ES-I3 (cell line): ENCODE measurements at regions not wholly inside any gene's neighbourhood (a gene's known extent, or its start where the extent isn't known, plus 50 kb on each side); places are given as distances from the start of the nearest gene placed in this dataset.

ENCODE experiments used
- H3K36me3 ChIP-seq: 2 replicates; pipeline ENCODE4 v1.6.1; 2013; ENCODE audit warnings: mild to moderate bottlenecking, low read length, control low read depth, moderate library complexity; ENCODE audit not compliant: insufficient read depth
- H3K4me1 ChIP-seq: 2 replicates; pipeline ENCODE4 v1.6.1; 2013; ENCODE audit warnings: mild to moderate bottlenecking, control low read depth, low read length; ENCODE audit not compliant: insufficient read depth
- H3K9ac ChIP-seq: 2 replicates; pipeline ENCODE4 v1.6.1; 2013; ENCODE audit warnings: low read depth, mild to moderate bottlenecking, low read length, moderate library complexity
- H3K9me3 ChIP-seq: 2 replicates; pipeline ENCODE4 v1.6.1; 2013; ENCODE audit warnings: mild to moderate bottlenecking, low read length, moderate library complexity; ENCODE audit not compliant: control insufficient read depth, insufficient read depth

DNA sequence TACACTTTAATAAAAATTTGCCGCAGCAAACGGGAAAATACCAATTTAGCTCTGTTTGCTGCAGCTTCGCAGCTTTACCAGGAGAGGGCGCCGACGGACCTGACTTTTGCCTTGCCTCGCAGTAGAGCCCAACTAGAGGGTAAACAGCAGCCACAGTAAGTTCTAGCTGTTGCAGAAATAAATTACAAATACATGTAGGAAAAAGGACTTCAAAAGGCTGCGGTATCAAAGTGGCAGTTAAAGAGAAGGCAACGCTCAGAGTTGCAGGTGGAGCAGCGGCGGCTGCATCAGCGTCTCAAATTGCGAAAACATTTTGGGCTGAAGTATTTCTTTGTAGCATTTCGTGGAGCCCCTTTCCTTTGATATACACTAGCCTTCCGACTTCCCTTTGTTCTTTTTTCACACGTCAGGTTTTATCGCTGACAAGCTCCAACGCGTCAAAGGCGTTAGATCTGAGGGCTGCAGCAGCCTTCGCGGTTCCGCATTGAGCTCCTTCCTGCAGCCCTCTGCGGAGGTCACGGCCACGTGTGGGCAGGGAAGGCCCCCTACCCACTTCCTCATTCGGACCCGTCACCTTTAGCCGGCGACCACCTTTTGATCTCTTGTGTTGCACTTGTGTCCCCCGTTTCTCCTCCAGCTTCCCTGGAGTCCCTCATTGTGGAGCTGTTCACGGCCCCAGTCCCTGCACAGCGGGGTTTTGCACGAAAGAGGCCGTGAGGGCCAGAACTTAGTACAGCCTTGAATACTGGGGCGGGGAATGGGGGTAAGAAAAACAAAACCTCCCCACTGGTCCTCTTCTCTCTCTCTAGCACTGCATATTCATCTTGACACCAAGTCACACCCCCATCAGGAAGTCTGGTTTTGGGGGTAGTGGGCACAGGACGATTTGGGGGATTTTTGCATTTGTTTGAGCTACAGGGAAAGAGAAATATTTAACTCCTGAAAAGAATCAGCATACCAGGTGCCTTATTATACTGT is 72.8 kb downstream of the S1PR1 start:
- Histone ChIP-seq H3K9ac (peak overlapping the region; percentile 66; the same call in 1 of the 2 replicates), H3K4me1 (peaks cover 8% of the 10 kb centered on the region; the same call in 1 of the 2 replicates), H3K9me3 (no peaks in the 10 kb centered on the region), H3K36me3 (no peaks in the 10 kb centered on the region)

DNA sequence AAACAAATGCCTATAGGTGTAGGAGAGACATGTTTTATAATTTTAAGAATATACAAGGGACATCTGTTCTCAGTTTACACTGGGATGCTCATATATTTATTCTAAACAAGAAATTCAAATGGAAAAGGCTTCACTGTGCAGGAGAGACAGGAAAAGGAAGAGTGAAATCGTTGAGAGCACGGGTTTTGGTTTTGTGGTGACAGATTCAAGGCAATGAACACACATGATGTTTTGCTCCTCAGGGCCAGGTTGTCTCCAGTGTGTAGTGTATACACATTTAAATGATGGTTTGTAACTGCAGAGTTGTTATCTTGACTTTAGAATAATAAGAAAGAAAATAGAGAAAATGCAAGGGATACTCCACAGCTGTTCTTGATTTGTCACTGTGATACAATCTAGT is 73.7 kb downstream of the S1PR1 start:
- Histone ChIP-seq H3K9ac (no peak overlapping the region), H3K9me3 (no peaks in the 10 kb centered on the region), H3K4me1 (peaks cover 8% of the 10 kb centered on the region; the same call in 1 of the 2 replicates), H3K36me3 (no peaks in the 10 kb centered on the region)

DNA sequence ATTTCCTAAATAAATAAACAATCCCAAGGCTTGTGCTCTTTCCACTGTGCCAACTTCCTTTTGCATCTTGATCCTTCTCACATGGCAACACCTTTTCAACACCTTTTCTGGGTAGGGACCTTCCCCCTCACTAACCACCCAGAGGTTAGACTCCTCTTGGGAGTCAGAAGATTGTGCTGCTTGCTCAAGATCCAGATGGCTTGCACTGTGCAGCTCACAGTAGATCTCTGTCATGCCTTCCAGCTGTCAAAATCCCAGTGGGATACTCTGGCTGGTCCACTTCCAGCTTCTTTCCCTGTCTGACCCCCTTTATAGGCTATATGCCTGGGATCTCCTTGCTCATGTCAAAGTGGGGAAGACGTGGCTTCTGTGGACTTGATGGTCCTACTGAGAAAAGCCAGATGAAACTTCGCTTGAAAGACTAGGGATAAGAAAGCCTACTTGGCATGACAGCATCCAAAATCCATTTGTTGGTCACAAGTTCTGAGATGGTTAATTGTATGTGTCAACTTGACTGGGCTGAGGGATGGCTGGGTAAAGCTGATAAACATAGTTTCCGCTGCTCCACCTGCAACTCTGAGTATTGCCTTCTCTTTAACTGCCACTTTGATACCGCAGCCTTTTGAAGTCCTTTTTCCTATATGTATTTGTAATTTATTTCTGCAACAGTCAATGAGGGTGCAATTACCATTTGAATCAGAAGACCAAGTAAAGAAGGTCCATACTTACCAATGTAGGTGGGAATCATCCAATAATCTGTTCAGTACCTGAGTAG is 74.5 kb downstream of the S1PR1 start:
- Histone ChIP-seq H3K4me1 (peaks cover 8% of the 10 kb centered on the region; the same call in 1 of the 2 replicates), H3K9me3 (no peaks in the 10 kb centered on the region), H3K9ac (no peak overlapping the region), H3K36me3 (no peaks in the 10 kb centered on the region)

DNA sequence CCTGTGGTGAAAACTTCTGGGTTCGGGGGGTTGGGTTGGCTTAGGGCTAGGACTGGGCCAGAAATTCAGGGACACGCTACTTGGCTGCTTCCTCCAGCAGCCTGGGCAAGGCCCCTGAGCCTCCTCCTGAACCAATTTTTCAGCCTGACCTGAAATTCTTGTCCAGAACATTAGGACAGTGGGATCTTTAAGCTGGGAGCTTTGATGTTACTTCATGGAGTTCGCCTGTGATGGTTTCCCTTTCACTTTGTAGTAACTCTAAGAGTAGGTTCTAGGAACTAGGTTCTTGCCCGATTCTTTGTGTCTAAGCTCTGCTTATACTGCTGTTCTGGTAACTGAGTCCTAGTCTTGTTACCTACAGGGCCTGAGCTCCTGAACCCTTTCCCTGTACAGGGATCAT is 75.3 kb downstream of the S1PR1 start:
- H3K4me1 ChIP-seq, result peaks cover 8% of the 10 kb centered on the region; the same call in 1 of the 2 replicates
- H3K9me3 ChIP-seq, result no peaks in the 10 kb centered on the region
- H3K36me3 ChIP-seq, result no peaks in the 10 kb centered on the region
- H3K9ac ChIP-seq, result no peak overlapping the region

DNA sequence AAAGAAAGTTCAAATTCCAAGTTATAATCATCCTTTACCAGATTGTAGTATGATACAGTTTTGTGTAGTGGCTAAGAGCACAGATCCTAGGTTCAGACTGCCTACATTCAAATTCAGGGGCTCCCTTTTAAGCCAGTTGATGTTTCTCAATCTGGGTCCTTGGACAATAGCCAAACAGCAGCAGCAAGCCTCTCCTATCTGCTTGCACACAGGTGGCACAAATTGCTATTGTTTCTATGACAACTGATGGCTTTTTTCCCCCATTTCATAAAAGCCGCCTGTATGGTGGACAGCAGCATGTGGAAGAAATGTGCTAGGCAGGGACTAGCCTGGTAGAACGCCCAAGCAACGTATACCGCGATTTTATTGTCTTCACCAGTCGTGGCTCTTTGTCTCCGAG is 76.5 kb downstream of the S1PR1 start:
- Histone ChIP-seq H3K36me3 (no peaks in the 10 kb centered on the region), H3K9me3 (no peaks in the 10 kb centered on the region), H3K9ac (no peak overlapping the region), H3K4me1 (peaks cover 8% of the 10 kb centered on the region; the same call in 1 of the 2 replicates)

DNA sequence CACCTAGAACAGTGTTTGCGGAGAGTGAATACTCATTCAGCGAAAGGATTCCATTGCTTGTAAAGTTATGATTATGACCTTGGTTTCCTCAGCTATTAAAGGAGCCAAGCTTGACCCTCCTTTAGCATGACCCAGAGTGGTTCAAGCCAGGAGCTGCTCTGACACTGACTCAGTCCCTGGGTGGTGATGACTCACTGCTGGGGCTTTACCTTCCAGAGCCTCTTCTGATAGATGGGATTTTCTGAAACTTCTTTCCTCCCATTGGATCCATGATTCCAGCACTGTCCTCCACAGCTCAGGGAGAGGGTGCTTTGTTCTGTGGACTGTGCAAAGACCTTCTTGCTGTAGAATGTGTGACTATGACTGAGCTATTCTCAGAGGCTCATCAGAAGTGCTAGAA is 77.4 kb downstream of the S1PR1 start:
- H3K9ac ChIP-seq, result no peak overlapping the region
- no peaks in the 10 kb centered on the region for H3K9me3 ChIP-seq
- H3K36me3 ChIP-seq, result no peaks in the 10 kb centered on the region
- peaks cover 8% of the 10 kb centered on the region; the same call in 1 of the 2 replicates for H3K4me1 ChIP-seq

DNA sequence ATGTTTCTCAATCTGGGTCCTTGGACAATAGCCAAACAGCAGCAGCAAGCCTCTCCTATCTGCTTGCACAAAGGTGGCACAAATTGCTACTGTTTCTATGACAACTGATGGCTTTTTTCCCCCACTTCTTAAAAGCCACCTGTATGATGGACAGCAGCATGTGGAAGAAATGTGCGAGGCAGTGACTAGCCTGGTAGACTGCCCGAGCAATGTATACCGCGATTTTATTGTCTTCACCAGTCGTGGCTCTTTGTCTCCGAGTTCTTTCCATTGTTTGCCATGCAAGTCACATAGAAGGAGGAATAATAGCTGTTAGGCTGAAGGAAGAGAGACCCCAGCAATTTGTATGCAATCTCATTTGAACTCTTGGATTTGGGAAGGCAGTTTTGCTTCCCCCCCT is 79.4 kb downstream of the S1PR1 start:
- Histone ChIP-seq H3K9ac (no peak overlapping the region), H3K9me3 (no peaks in the 10 kb centered on the region), H3K36me3 (no peaks in the 10 kb centered on the region), H3K4me1 (peaks cover 3% of the 10 kb centered on the region; the same call in 1 of the 2 replicates)

DNA sequence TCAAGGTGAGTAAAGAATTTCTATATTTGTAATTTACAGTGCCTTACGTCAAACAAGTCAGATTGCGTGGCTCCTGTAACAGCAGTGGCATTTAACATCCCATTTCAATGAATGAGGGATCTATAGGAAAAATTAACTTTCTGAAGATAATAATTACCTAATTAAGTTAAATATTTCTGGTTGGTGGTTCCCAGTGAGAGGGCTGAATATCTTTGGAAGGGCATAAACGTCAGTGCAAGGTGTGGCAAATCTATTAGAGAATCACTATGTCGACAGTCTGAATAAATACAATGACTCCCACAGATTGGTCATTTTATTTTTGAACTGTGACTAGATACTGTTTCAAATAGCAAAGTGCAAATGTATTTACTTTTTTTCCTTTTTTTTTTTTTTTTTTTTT is 80.0 kb downstream of the S1PR1 start:
- H3K9ac ChIP-seq, result no peak overlapping the region
- H3K36me3 ChIP-seq, result no peaks in the 10 kb centered on the region
- H3K4me1 ChIP-seq, result 0 out of 2 replicates have a peak, but pooled peaks cover 3% of the 10 kb centered on the region
- no peaks in the 10 kb centered on the region for H3K9me3 ChIP-seq

DNA sequence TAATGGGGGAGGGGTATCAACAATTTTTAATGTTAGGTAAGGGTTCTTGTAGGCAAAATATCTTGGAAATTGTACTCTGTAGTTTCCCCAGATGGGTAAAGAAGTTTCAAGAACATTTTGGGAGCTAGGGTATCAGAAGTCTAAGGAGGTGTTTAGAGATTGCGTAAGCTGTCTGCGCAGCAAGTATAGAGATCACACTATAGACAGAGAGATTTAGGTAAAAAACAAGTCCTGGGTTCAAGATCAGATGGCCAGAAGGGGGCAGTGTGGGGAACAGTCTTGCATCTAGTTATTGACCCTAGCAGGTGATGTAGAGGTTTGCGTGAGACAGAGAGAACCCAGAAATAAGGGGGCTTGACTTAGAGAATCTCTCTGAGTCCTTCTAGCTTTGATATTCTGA is 80.8 kb downstream of the S1PR1 start:
- no peaks in the 10 kb centered on the region for H3K9me3 ChIP-seq
- no peaks in the 10 kb centered on the region for H3K36me3 ChIP-seq
- H3K4me1 ChIP-seq, result 0 out of 2 replicates have a peak, but pooled peaks cover 3% of the 10 kb centered on the region
- H3K9ac ChIP-seq, result no peak overlapping the region

DNA sequence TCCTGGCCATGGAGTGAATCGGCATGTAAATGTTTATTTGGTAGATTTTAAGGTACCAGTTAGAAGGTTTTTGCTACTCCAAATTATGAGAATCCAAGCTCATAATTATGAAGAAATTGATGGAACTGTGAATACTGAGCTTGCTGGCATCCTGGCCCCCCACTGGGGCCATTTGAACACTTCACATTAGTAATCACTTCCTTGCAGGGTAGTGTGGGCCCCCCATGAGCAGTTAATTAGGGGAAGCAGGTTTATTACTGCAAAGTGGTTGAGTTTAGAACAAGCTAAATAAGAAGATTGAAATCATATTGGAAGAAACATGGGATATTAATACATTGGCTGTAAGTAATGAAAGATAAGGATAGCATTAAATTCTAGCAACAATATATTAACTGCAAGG is 86.7 kb downstream of the S1PR1 start:
- Histone ChIP-seq H3K9me3 (no peaks in the 10 kb centered on the region), H3K36me3 (no peaks in the 10 kb centered on the region), H3K4me1 (peaks cover 7% of the 10 kb centered on the region; the same call in 1 of the 2 replicates), H3K9ac (no peak overlapping the region)

DNA sequence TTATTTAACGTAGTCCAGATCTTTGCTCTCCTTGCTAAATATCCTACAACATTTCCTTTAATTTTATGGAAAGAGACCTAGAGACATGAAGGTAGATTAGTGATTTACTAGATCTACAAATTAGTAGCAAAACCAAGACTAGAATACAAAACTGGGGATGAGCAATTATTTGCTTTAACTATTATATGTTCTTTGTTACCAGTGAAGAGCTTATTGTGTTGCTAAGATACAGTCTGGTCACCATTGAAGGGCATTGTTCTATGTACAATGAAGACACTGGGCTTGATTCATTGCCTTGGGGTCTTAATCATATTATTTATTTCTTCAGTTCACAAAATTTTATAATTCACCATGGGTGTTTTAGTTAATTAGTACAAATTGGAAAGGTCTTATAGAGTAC is 88.3 kb downstream of the S1PR1 start:
- no peaks in the 10 kb centered on the region for H3K9me3 ChIP-seq
- no peak overlapping the region for H3K9ac ChIP-seq
- H3K36me3 ChIP-seq, result no peaks in the 10 kb centered on the region
- peaks cover 7% of the 10 kb centered on the region; the same call in 1 of the 2 replicates for H3K4me1 ChIP-seq

DNA sequence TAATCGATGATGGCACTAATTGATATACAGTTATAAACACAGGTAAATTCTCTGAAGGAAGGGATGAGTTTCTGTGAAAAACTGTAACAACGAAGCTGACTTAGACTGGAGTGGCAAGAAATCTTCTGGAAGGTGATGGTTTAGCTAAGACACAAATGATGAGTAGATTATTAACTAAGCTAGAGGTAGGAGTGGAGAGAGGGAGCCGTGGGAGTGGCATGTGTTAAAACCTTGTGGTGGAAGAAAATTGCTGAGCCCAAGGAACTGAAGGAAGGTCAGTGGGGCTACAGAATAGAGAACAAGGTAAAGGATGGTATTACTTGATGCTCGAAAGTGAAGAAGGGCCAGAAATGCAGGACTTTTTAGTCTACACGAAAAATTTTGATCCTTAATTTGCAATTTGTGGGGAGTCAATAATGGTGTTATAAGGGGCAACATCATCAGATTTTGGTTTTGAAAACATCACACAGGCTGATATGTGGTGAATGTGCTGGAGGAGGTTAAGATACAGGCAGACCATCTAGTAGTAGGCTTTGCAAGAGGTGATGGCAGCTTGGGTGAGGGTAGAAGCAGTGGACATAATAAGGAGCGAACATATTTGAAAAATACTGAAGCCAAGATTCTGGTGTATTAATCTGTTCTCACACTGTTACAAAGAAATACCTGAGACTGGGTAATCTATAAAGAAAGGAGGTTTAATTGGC is 93.8 kb downstream of the S1PR1 start:
- no peaks in the 10 kb centered on the region for H3K9me3 ChIP-seq
- H3K36me3 ChIP-seq, result no peaks in the 10 kb centered on the region
- no peak overlapping the region for H3K9ac ChIP-seq
- no peaks in the 10 kb centered on the region for H3K4me1 ChIP-seq

DNA sequence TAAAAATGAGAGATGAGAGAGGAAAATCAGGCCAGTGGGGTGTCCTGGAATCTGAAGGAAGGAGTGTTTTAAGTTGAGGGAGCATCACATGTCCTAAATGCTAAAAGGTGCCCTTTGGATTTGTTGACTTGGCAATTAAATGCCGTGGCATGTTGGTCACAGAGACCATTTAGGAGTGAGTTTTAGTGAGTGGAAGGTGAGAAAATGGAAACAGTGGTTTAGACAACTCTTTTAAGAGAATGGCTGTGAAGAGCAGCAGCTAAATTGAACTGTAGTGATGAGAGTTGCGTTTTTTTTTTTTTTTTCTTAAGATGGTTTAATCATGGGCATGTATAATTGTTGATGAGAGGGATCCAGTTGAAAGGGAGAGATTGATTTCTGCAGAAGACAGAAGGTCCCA is 95.0 kb downstream of the S1PR1 start:
- Histone ChIP-seq H3K4me1 (no peaks in the 10 kb centered on the region), H3K36me3 (no peaks in the 10 kb centered on the region), H3K9ac (no peak overlapping the region), H3K9me3 (no peaks in the 10 kb centered on the region)

DNA sequence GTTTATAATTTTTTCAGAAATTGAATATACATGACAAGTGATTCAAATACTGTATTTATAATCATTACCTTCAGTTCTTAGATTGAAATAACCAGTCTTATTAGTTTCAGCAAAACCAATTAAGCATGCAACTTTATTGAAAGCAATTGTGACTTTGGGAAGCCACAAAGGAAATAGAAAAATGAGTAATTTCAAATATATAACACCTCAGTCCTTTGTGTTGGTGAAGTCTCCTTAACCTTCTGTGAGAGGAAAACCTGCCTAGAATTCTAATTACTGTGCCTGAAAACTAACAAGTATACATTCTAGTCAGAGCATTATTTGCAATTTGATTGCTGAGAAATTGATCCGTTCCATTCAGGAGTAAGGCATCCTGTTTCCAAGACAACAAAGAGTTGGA is 95.8 kb downstream of the S1PR1 start:
- Histone ChIP-seq H3K36me3 (no peaks in the 10 kb centered on the region), H3K9ac (no peak overlapping the region), H3K4me1 (no peaks in the 10 kb centered on the region), H3K9me3 (no peaks in the 10 kb centered on the region)
